ENCODE measurements at regions not wholly inside any gene's neighbourhood (a gene's known extent, or its start where the extent isn't known, plus 50 kb on each side); places are given as distances from the start of the nearest gene placed in this dataset.

DNA sequence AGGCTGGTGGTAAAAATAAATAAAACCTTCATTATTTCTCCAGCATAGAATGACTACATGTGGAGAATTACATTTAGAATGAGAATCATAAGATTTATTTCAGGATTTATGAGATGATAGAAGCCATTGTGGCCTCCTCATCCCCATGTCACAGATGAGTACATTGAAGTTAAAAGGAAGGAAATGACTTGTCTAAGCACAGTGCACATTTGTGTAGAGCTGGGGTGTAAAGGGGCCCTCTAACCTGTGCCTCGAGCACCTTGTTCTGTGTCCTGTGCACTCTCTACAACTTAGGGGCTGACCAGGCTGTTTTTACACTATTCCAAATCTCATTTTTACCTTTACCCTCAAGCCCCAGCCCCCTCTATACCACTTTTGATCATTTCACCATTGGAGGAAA is 179.4 kb downstream of the RHOU start:
- TF ChIP-seq POLR2A (IDR thresholded peaks at IDR 0.05): no peak
- TF ChIP-seq, protein P1, sequence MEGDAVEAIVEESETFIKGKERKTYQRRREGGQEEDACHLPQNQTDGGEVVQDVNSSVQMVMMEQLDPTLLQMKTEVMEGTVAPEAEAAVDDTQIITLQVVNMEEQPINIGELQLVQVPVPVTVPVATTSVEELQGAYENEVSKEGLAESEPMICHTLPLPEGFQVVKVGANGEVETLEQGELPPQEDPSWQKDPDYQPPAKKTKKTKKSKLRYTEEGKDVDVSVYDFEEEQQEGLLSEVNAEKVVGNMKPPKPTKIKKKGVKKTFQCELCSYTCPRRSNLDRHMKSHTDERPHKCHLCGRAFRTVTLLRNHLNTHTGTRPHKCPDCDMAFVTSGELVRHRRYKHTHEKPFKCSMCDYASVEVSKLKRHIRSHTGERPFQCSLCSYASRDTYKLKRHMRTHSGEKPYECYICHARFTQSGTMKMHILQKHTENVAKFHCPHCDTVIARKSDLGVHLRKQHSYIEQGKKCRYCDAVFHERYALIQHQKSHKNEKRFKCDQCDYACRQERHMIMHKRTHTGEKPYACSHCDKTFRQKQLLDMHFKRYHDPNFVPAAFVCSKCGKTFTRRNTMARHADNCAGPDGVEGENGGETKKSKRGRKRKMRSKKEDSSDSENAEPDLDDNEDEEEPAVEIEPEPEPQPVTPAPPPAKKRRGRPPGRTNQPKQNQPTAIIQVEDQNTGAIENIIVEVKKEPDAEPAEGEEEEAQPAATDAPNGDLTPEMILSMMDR (IDR thresholded peaks at IDR 0.05): no peak

Data from ovary (tissue), 3 donors.